ENCODE measurements at regions not wholly inside any gene's neighbourhood (a gene's known extent, or its start where the extent isn't known, plus 50 kb on each side); places are given as distances from the start of the nearest gene placed in this dataset.

DNA sequence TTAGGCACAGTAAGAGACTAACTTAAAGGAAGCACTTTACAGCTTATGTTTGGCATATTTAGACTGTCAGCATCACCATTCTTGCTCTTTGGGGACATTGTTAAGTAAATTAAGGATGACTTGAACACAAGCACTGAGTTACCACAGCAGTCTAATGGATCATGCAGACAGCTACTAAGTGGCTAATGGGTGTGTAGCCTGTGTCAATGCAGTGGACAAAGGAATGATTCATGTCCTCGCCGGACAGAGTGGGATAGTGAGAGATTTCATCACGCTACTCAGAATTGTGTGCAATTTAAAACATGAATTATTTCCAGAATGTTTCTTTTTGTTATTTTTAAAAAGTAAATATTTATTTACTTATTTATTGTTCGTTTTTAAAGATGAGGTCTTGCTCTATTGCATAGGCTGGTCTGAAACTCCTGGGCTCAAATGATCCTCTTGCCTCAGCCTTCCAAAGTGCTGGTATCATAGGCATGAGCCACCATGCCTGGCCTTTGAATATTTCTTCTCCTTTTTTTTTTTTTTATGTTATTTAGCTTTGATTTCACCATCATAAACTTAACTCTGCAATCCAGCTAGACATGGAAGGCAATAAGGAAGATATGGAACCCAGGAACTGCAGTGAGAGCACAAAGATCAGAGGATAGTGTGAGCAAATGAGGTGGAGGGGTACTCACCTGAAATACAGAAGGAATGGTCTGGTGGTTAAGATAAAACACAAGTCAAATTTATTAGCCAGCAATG, 53.0 kb upstream of the KLF4 start:
- Histone ChIP-seq H3K36me3 (no peaks in the 10 kb centered on the region), H3K27me3 (no peaks in the 10 kb centered on the region), H3K4me3 (no peak overlapping the region), H3K27ac (no peak overlapping the region), H3K4me1 (peaks cover 4 to 9% (median 6%) of the 10 kb centered on the region in 10 experiments), H3K9me3 (replicated peaks in 1 of 11) (no peaks in the 10 kb centered on the region), H3K9ac (no peak overlapping the region), H4K20me1 (no peaks in the 10 kb centered on the region), H3K4me2 (no peak overlapping the region)
- TF ChIP-seq Cebpa-rat (IDR thresholded peaks at IDR 0.05): no peak

DNA sequence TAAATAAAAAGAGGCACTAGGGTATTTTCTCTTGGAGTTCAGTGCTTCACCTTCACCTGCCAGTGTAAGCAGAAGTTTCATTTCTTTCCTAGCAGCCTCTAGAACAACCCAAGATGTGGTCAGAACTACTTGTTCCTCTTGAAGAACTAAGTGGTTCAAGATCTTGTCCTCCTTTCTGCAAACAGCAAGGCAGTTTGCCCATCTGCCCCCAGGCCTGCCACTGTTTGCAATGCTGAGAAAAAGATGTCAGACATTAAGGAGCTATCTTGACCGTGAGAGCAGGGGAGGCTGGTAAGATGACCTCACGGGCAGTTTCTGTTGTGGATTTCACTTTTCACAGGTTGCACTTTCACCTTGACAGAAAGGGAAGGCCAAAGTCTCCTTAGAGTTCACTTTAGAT, 52.0 kb upstream of the KLF4 start:
- no peaks in the 10 kb centered on the region for H3K9me3 ChIP-seq (replicated peaks in 1 of 11)
- H4K20me1 ChIP-seq: no peaks in the 10 kb centered on the region
- H3K4me2 ChIP-seq: no peak overlapping the region
- no peaks in the 10 kb centered on the region for H3K36me3 ChIP-seq
- H3K4me3 ChIP-seq: no peak overlapping the region
- TF ChIP-seq Cebpa-rat (IDR thresholded peaks at IDR 0.05): no peak
- no peaks in the 10 kb centered on the region for H3K27me3 ChIP-seq
- no peak overlapping the region for H3K9ac ChIP-seq
- H3K4me1 ChIP-seq: no peaks in the 10 kb centered on the region
- H3K27ac ChIP-seq: no peak overlapping the region

DNA sequence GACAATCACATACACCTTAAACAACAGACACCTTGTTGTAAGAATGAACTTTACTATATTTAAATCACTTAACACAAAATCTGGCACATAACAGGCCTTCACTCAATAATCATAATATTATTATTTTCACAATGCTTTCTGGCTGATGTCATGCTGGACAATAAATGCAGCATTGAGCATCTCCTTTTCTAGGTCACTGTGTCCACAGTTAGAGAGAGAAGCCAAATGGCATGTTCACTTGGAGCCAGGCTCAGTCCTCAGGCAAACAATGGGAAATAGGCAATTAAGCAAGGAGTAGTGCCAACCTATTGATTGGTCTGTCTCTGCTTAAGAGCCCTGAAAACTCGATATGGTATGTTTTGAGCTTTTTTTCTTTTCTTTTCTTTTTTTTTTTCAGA, 50.6 kb upstream of the KLF4 start:
- H3K27me3 ChIP-seq: no peaks in the 10 kb centered on the region
- no peak overlapping the region for H3K4me3 ChIP-seq
- no peak overlapping the region for H3K9ac ChIP-seq
- H3K36me3 ChIP-seq: no peaks in the 10 kb centered on the region
- H3K27ac ChIP-seq: no peak overlapping the region
- no peaks in the 10 kb centered on the region for H4K20me1 ChIP-seq
- H3K9me3 ChIP-seq (replicated peaks in 1 of 11): no peaks in the 10 kb centered on the region
- no peak overlapping the region for H3K4me2 ChIP-seq
- TF ChIP-seq Cebpa-rat (IDR thresholded peaks at IDR 0.05): no peak
- H3K4me1 ChIP-seq: no peaks in the 10 kb centered on the region

DNA sequence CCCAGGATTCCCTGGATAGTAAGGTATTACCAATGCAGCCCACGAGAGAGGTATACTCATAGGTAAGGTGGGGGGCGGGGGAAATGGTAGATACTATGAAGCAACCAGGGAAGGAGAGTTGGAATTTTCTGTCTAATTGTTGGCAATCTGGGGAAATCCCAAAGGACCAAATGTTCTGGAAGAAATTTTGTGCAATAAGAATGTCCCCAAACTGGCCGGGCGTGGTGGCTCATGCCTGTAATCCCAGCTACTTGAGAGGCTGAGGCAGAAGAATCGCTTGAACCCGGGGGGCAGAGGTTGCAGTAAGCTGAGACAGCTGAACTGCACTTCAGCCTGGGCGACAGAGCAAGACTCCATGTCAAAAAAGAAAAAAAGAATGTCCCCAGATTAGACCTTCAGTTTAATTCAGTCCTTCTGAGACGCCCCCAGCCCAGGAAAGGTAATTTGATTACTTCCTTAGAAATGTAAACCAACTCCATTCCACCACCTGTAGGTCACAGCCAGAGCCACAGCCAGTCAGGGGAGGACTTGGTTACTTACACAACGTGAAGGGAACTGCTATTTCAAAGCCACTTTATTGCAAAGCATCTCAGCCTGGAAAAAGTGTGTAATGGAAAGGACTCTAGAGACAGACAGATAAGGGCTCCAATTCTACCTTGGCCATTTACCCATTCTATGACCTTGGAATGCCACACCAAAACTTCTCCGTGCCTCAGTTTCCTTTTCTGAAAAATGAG, 50.0 kb upstream of the KLF4 start:
- H3K4me1 ChIP-seq: no peaks in the 10 kb centered on the region
- no peaks in the 10 kb centered on the region for H4K20me1 ChIP-seq
- no peaks in the 10 kb centered on the region for H3K27me3 ChIP-seq
- no peak for TF ChIP-seq Cebpa-rat (IDR thresholded peaks at IDR 0.05)
- no peak overlapping the region for H3K4me3 ChIP-seq
- no peaks in the 10 kb centered on the region for H3K9me3 ChIP-seq (replicated peaks in 1 of 11)
- H3K36me3 ChIP-seq: no peaks in the 10 kb centered on the region
- no peak overlapping the region for H3K27ac ChIP-seq
- no peak overlapping the region for H3K4me2 ChIP-seq
- no peak overlapping the region for H3K9ac ChIP-seq

Measured in BLaER1 treated with 17β-estradiol and CSF1 and Interleukin-3, amounts not matched to agents 10 nM and 100 nM (cell line).